ENCODE measurements at regions not wholly inside any gene's neighbourhood (a gene's known extent, or its start where the extent isn't known, plus 50 kb on each side); places are given as distances from the start of the nearest gene placed in this dataset.

- H3K4me1 ChIP-seq (ENCODE audit: low read depth) = no peaks in the 10 kb centered on the region
- H3K9me3 ChIP-seq (ENCODE audit: low read depth) = no peaks in the 10 kb centered on the region
- no peaks in the 10 kb centered on the region for H3K36me3 ChIP-seq
These were observed 1248.1 kb upstream of the CDH18 start for GRCh38 chr5:21236104-21236503.

GRCh38 chr5:21225223-21226064 lies 1237.4 kb upstream of the CDH18 start:
- TF ChIP-seq CTCF (IDR thresholded peaks at IDR 0.05; ENCODE audit: low read depth, low read length) = no peak
- no peak for DNase-seq (ENCODE audit: low read depth in 1 of 2, low spot score in 1 of 2)
- no peak overlapping the region for H3K4me3 ChIP-seq

More at GRCh38 chr5:21236104-21236503, 1248.1 kb upstream of the CDH18 start:
- Histone ChIP-seq H3K27me3 (no peaks in the 10 kb centered on the region), H3K4me3 (no peak overlapping the region), H3K27ac (no peak overlapping the region)
- DNase-seq (ENCODE audit: low read depth in 1 of 2, low spot score in 1 of 2) = no peak
- no peak for TF ChIP-seq CTCF (IDR thresholded peaks at IDR 0.05; ENCODE audit: low read depth, low read length)

GRCh38 chr5:21221616-21222015 lies 1233.6 kb upstream of the CDH18 start:
- Histone ChIP-seq H3K27me3 (no peaks in the 10 kb centered on the region), H3K9me3 (ENCODE audit: low read depth) (no peaks in the 10 kb centered on the region), H3K4me3 (no peak overlapping the region), H3K36me3 (no peaks in the 10 kb centered on the region), H3K27ac (no peak overlapping the region), H3K4me1 (ENCODE audit: low read depth) (no peaks in the 10 kb centered on the region)
- DNase-seq (ENCODE audit: low read depth in 1 of 2, low spot score in 1 of 2) = no peak
- no peak for TF ChIP-seq CTCF (IDR thresholded peaks at IDR 0.05; ENCODE audit: low read depth, low read length)

More at GRCh38 chr5:21225223-21226064, 1237.4 kb upstream of the CDH18 start:
- H3K27ac ChIP-seq = no peak overlapping the region
- no peaks in the 10 kb centered on the region for H3K4me1 ChIP-seq (ENCODE audit: low read depth)
- no peaks in the 10 kb centered on the region for H3K36me3 ChIP-seq
- H3K9me3 ChIP-seq (ENCODE audit: low read depth) = no peaks in the 10 kb centered on the region
- H3K27me3 ChIP-seq = no peaks in the 10 kb centered on the region

- DNase-seq (ENCODE audit: low read depth in 1 of 2, low spot score in 1 of 2) = no peak
- no peaks in the 10 kb centered on the region for H3K9me3 ChIP-seq (ENCODE audit: low read depth)
- no peaks in the 10 kb centered on the region for H3K27me3 ChIP-seq
- no peak for TF ChIP-seq CTCF (IDR thresholded peaks at IDR 0.05; ENCODE audit: low read depth, low read length)
- H3K4me1 ChIP-seq (ENCODE audit: low read depth) = no peaks in the 10 kb centered on the region
- no peaks in the 10 kb centered on the region for H3K36me3 ChIP-seq
- no peak overlapping the region for H3K27ac ChIP-seq
- H3K4me3 ChIP-seq = no peak overlapping the region
These were observed 1232.0 kb upstream of the CDH18 start for GRCh38 chr5:21219966-21220365.

GRCh38 chr5:21219251-21219650 lies 1231.3 kb upstream of the CDH18 start:
- H3K36me3 ChIP-seq = no peaks in the 10 kb centered on the region
- no peak overlapping the region for H3K4me3 ChIP-seq
- DNase-seq (ENCODE audit: low read depth in 1 of 2, low spot score in 1 of 2) = no peak
- no peak overlapping the region for H3K27ac ChIP-seq
- TF ChIP-seq CTCF (IDR thresholded peaks at IDR 0.05; ENCODE audit: low read depth, low read length) = no peak
- H3K4me1 ChIP-seq (ENCODE audit: low read depth) = no peaks in the 10 kb centered on the region
- no peaks in the 10 kb centered on the region for H3K9me3 ChIP-seq (ENCODE audit: low read depth)
- no peaks in the 10 kb centered on the region for H3K27me3 ChIP-seq

All from cardiac muscle cell (in vitro differentiated cells and primary cell).